ENCODE measurements at regions not wholly inside any gene's neighbourhood (a gene's known extent, or its start where the extent isn't known, plus 50 kb on each side); places are given as distances from the start of the nearest gene placed in this dataset.

GRCh38 chr12:88310666-88311065 is 168.6 kb downstream of the TMTC3 start:
- no peak for DNase-seq

DNA sequence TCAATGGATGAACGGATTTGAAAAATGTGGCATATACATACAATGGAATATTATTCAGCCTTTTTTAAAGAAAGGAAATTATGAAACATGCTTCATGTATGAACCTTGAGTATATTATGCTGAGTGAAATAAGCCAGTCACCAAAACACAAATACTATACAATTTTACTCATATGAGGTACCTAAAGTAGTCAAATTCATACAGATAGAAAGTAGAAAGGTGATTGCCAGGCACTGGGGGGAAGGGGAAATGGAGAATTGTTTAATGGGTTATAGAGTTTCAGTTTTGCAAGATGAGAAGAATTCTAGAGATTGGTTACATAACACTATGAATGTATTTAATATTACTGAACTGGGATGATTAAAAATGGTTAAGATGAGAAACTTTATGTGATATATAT is 171.4 kb downstream of the TMTC3 start:
- no peak for DNase-seq

DNA sequence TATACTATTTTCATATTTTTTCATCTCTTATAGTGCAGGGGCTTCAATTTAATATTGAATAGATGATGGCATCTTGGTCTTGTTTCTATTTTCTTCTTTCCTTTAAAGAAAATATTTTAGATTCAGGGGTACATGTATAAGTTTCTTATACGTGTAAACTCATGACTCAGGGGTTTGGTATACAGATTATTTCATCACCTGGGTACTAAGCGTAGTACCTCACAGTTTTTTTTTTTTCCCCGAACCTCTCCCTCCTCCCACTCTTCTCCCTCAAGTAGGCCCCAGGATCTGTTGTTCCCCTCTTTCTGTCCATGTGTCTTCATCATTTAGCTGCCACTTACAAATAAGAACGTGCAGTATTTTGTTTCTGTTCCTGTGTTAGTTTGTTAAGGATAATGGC is 172.6 kb downstream of the TMTC3 start:
- DNase-seq, result no peak

DNA sequence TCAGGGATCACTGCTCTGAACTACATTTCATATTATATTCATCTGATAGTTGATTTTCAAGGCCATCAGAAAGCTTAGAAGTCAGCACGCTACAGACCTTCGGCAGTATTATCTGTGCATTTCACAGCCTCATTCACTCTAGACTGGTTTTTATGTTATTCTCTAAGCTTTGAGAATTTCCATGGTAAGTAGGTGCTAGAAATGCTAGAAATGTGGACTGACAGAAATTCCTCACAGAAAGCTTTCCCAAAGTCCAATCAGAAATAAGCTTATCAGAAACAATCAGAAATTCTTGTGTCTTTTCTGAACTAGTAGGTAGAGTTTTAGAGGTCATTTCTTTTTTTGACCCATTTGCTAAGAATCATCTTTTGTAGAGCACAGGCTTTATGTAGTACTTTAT is 176.6 kb downstream of the TMTC3 start:
- DNase-seq, result no peak

DNA sequence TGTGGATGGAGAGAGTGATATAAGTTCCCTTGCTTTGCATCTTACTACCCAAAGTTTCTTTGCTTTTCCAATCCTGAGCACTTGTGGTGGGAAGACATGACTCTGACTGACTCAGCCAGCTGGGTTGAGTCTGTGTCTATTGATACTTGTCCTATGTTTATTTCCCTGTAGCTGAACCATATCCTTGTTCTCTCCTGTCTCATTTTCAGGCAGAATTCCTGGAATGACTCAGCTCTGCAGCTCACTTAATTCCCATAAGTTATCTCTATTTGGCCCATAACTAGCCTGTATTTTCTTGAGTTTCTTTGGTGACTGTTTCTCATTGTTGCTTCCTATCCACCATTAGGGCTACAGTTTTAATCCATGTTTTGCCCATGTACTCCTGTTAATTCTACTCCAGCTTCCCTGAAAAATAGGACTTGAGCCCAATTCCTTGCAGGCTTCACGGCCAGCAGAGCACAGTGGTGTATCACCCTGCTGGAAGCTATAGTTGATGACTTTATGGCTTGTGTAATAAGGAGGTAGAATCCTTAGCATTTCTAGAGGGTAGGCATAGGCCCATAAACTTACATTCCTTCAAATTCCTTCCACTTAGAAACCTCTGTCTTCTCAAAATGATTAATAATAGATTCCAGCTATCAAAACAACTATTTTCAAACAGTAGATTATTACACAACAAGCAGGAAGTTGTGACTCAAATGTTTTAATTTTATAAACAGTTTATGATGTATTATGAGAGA is 183.1 kb downstream of the TMTC3 start:
- peak; percentile 48 for DNase-seq

DNA sequence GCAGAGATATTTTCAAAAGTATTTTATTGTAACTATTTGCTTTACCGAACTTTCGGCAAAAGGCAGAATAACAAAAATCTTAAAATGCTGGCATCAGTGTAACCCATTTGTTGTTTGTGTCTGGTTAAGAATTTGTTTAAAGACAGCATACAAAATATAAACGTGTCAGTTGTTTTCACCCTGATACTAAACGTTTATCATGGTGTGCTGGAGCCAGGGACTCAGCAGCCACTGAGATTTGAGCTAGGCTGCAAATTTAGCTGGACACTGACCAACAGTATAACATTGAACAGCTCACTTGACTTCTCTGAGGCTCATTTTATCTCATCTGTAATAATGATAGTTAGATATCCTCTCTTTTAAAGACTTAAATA is 183.7 kb downstream of the TMTC3 start:
- no peak for DNase-seq

DNA sequence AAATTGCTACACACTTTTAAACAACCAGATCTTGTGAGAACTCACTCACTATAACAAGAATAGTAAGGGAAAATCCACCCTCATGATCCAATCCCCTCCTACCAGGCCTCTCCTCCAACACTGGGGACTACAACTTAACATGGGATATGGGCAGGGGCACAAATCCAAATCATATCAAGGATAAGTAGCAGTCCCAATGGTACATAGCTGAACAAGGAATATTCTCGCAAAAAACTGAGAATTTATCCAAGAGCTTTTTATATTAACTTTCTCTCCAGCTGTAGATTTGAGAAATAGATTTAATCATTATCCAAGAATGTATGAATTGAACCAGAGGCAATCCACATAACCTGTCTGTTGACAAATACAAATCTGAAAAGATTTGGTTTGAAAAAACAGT is 185.2 kb downstream of the TMTC3 start:
- DNase-seq, result no peak

GRCh38 chr12:88328090-88328489 is 186.0 kb downstream of the TMTC3 start:
- DNase-seq, result no peak

GRCh38 chr12:88329833-88330232 is 187.7 kb downstream of the TMTC3 start:
- DNase-seq, result no peak

DNA sequence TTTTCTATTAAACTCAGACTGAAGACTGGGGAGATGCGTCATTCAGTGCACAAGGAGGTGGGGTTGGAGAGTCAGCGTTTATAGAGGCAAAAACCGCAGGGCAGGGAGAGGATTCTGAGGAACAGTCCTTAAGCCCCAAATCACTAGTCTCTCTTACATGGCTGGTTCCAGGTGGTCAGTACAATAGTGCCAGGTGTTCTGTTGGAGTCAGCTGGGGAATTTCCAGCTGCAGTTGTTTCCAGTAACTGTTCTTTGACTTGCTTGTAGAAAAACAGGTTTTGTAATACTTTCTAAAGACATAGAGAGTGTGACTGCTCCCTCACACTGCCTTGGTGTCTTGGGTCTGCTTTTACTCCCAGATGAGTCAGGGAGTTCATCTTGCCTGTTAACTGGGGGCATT is 192.2 kb downstream of the TMTC3 start:
- peak; percentile 64 for DNase-seq

- DNase-seq, result no peak
Measured at GRCh38 chr12:88336076-88336739, 194.1 kb downstream of the TMTC3 start.

DNA sequence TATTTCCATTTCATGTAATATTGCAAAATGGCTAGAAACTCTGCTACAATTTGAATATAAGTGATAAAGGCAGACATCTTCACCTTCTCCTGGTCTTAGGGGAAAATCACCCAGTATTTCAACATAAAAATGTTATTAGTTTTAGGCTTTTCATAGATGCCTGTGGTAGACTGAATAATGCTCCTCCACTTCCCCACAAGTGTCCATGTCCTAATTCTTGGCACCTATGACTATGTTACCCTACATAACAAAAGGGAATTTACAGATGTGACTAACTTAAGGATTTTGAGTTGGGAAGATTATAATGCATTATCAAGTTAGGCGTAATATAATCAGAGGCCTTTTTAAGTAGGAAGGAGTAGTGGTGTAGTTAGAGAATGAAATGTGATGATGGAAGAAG is 196.4 kb downstream of the TMTC3 start:
- no peak for DNase-seq

DNA sequence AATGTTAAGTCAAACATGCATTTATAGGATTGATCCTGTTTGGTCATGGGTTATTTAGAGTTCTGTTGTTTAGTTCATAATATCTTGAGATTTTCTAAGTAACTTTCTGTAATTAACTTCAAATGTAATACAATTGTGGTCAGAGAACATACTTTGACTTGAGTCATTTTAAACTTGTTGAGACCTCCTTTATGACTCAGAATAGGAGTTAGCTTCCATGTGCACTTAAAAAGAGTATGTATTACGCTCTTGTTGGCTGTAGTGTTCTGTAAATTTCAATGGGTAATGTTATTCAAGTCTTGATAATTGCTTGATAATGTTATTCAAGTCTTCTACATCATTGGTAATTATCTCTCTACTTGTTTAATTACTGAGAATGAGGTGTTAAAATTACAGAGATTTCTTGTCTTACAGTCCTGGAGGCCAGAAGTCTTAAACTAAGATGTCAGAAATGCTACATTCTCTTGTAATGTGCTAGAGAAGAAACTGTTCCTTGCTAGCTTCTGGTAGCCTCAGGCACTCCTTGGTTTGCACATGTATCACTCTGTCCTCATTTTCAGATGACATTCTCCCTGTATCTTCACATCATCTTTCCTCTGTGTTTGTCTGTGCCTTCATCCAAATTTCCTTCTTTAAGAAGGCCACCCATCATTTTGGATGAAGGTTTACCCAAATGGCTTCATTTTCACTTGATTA is 197.3 kb downstream of the TMTC3 start:
- DNase-seq, result no peak

- DNase-seq, result no peak
Measured at GRCh38 chr12:88339966-88340365, 197.9 kb downstream of the TMTC3 start.

DNA sequence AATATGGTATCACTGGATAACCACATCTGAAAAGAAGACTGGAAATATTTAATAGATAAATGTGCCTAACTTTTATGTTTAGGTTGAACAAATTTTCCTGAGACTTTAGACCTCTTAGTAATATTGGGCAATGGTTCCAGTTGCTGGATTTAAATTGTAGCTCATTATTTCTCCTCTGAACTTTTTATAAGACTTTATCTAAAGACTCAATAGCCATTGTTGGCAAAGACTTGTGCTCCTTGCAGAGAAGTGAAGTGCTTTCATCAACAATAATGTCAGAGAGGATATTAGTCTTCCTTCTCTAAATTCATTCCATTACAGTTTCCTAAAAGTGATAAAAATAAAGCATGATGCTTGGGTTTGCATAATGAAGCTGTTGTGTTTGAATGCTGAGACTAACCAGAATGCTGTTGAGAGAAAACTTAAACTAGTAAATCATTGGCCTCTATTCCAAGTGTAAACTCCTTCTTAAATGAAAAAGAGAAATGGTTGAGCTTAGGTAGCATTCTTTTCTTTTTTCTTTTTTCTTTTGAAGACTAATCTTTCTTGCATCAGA is 200.2 kb downstream of the TMTC3 start:
- no peak for DNase-seq

- no peak for DNase-seq
Measured at GRCh38 chr12:88351146-88351545, 209.0 kb downstream of the TMTC3 start.

GRCh38 chr12:88354691-88355090 is 212.6 kb downstream of the TMTC3 start:
- DNase-seq, result no peak

DNA sequence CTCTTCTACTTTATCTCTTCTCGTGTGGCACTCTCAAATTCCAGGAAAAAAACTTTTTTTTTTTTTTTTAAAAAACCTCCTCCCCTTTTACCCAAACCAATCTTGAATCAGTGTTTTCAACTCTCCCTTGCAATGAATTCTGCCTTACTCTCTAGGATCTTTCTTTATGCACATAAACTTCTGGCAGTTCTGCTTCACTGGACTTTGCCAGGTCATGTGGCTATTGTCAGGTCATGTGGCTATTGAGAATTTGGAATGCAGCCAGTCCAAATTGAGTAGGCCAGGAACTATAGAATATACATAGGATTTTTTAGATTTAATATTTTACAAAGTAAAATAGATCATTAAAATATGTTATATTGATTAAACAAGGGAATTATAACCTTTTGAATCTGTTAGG is 218.2 kb downstream of the TMTC3 start:
- DNase-seq, result no peak

DNA sequence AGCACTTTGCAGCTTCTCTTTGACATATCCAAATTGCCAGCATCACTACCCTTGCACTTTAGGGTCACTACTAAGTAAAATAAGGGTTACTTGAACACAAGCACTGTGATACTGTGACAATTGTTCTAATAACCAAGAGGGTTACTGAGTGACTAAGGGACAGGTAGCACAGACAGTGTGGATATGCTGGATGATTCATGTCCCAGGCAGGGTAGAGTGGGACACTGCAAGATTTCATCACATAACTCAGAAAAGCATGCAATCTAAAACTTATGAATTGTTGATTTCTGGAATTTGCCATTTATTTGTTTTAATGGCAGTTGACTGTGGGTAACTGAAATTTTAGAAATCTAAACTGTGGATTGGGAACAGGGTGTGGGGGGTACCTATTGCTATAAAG is 218.8 kb downstream of the KITLG start:
- no peak for DNase-seq

DNA sequence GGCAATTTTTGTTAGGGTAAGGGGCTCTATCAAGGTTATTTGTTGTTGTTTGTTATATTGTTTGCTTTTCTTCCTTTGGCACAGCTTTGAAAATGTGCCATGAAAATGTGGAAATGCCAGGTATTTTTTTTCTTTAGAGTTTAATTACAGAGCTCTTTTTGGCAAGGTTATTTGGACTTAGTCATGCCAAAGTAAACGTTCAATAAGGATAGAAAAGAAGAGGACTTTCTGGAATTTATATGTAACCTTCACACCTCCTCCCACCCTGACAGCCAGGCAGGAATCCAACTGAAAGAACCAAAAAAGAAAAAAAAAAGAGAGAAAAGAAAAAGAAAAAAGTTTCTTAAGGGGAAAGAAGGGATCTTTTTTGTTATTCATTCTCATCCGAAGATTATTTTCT is 217.8 kb downstream of the KITLG start:
- DNase-seq, result no peak

DNA sequence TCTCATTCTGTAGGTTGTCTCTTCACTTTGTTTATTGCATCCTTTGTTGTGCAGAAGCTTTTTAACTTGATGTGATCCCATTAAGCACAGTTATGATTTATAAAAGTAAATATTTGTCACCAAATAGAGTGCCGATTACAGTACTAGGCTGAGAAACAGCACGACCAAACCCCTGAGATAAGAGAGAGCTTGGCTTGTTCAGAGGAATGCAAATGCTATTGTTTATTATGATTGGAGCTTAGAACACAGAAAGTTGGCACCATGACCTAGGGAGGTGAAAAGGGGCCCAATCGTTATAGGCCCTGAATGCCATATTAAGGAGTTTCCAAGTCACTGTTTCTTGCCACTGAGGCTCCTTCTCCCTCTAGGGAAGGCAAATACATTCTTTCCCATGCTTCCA is 214.9 kb downstream of the KITLG start:
- DNase-seq, result no peak

DNA sequence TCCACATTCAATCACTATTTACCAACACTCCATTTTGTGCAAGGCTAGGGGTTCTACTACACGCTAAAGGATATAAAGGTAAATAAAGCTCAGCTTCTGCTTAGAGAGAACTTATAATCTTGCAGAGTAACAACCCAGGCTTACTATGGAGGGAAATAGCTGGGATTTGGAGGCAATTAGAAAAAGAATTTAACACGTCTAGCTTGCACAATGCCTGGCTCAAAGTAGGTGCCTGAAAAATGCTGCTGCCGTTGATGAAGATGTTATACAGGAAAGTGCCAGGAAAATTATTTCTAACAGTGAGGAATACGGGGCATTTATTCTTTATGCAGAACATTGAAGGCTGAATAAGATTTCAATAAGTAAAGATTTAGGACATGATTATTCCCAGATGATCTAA is 214.2 kb downstream of the KITLG start:
- no peak for DNase-seq

DNA sequence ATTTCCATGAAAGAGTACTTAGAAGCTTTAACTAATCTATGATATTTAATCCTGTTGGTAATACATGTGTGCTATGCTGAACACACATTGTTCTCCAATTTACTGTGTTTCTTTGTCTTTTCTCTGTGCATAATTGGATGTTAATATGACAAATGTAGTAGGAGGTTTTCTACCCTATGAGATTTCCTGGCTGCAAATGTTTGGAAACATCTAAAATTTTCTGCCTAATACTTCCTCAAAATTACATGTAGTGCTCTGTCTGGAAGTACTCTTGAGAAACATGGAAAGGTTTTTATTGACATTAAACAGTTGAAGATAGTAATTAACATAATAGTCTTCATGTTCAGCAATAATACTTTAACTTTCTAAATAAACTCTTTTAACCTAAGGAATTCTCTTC is 213.0 kb downstream of the KITLG start:
- DNase-seq, result no peak
